ENCODE measurements at regions not wholly inside any gene's neighbourhood (a gene's known extent, or its start where the extent isn't known, plus 50 kb on each side); places are given as distances from the start of the nearest gene placed in this dataset.

- no peak for DNase-seq (ENCODE audit: low spot score)
These were observed 54.1 kb upstream of the CST7 start for GRCh38 chr20:24894967-24895366.

- no peak for DNase-seq (ENCODE audit: low spot score)
These were observed 53.6 kb upstream of the CST7 start for GRCh38 chr20:24895431-24895830.

GRCh38 chr20:24895898-24896658, 53.0 kb upstream of the CST7 start:
- DNase-seq (ENCODE audit: low spot score), result no peak

GRCh38 chr20:24896984-24897383, 52.1 kb upstream of the CST7 start:
- DNase-seq (ENCODE audit: low spot score), result no peak

- DNase-seq (ENCODE audit: low spot score), result no peak
These were observed 51.1 kb upstream of the CST7 start for GRCh38 chr20:24897974-24898373.

- DNase-seq (ENCODE audit: low spot score), result no peak
These were observed 49.9 kb upstream of the CST7 start for GRCh38 chr20:24899153-24899552.

Data from mesenteric fat pad (tissue), 1 donor.